Upper lobe of right lung (tissue), 1 donor: ENCODE measurements at regions not wholly inside any gene's neighbourhood (a gene's known extent, or its start where the extent isn't known, plus 50 kb on each side); places are given as distances from the start of the nearest gene placed in this dataset.
A peak's percentile ranks its signal among the peaks of the same experiment; 100 is the strongest.

Source experiments
- ATAC-seq: fragments of 200-7000 bp; cut with Tn5 transposase; one replicate; pipeline ENCODE4 v1.9.1; 2020; ENCODE audit warnings: mild to moderate bottlenecking, moderate library complexity
- DNase-seq: peaks from one replicate; pipeline ENCODE4 v3.0.0-alpha.2; 2020
- H3K27ac ChIP-seq: fragments of 200-600 bp; one replicate; pipeline ENCODE4 v1.8.0; 2022
- H3K27me3 ChIP-seq: fragments of 200-600 bp; one replicate; pipeline ENCODE4 v1.8.0; 2022; ENCODE audit warnings: mild to moderate bottlenecking
- H3K36me3 ChIP-seq: fragments of 200-600 bp; one replicate; pipeline ENCODE4 v1.8.0; 2022
- H3K4me1 ChIP-seq: fragments of 200-600 bp; one replicate; pipeline ENCODE4 v1.8.0; 2022
- H3K4me3 ChIP-seq: fragments of 200-600 bp; one replicate; pipeline ENCODE4 v1.8.0; 2022; ENCODE audit warnings: mild to moderate bottlenecking
- H3K9me3 ChIP-seq: fragments of 200-600 bp; one replicate; pipeline ENCODE4 v1.8.0; 2022
- intact Hi-C: fragments of 100-400 bp; cut with DNase I; formaldehyde crosslinking; loops from one replicate; pipeline ENCODE4 v1.11.0; 2022
- TF ChIP-seq, protein P1 (sequence below): fragments of 200-600 bp; IDR thresholded peaks from one replicate; pipeline ENCODE4 v1.8.0; 2022; ENCODE audit warnings: antibody characterized with exemption
- donor health status: DM: no; HTN: yes; CAD: no; lungs with severe emphysema.

- Histone ChIP-seq H3K27ac (no peak overlapping the region), H3K4me3 (no peak overlapping the region), H3K9me3 (no peaks in the 10 kb centered on the region), H3K36me3 (no peaks in the 10 kb centered on the region), H3K27me3 (no peaks in the 10 kb centered on the region), H3K4me1 (no peaks in the 10 kb centered on the region)
- TF ChIP-seq, protein P1, sequence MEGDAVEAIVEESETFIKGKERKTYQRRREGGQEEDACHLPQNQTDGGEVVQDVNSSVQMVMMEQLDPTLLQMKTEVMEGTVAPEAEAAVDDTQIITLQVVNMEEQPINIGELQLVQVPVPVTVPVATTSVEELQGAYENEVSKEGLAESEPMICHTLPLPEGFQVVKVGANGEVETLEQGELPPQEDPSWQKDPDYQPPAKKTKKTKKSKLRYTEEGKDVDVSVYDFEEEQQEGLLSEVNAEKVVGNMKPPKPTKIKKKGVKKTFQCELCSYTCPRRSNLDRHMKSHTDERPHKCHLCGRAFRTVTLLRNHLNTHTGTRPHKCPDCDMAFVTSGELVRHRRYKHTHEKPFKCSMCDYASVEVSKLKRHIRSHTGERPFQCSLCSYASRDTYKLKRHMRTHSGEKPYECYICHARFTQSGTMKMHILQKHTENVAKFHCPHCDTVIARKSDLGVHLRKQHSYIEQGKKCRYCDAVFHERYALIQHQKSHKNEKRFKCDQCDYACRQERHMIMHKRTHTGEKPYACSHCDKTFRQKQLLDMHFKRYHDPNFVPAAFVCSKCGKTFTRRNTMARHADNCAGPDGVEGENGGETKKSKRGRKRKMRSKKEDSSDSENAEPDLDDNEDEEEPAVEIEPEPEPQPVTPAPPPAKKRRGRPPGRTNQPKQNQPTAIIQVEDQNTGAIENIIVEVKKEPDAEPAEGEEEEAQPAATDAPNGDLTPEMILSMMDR: no peak
- ATAC-seq: no peak
- intact Hi-C loops: no loop called here
- DNase-seq: no peak
Measured at GRCh38 chr1:82507011-82507410, 706.3 kb downstream of the ADGRL2 start.

DNA sequence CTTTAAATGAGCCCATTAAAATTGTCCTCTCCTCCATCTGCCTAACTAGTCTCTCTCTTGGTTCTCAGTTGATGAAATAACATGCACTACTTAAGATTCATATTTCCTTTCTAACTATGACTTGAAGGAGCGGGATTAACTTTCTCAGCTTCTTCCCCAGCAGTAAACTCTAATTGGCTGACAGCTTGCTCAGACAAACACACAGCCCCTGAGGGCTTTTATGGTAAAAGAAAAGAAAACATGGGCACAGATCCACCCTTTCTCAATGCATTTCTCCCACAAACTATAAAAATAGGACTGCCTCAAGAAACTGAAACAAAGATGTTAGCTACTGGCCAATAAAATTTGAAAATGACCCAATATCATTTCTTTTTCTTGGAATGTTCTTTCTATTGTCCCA lies 703.1 kb downstream of the ADGRL2 start:
- no peak overlapping the region for H3K4me3 ChIP-seq

DNA sequence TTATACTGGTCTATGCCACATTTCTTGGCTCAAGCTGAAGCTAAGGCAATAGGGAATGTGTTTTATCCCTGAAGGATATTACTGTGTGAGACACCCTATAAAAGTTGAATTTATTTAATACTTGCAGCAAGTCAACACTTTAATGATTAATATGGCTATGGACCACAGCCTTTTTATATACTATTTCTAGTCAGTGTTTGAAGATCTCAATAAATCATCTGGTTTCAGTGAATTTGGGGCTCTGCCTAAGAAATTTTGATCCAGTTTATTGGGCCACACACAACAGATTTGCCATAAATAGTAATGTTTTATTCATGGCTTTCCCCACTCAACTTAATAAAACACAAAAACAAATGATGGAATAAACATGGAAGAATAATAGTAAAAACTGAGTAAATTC lies 698.3 kb downstream of the ADGRL2 start:
- Histone ChIP-seq H3K36me3 (no peaks in the 10 kb centered on the region), H3K9me3 (no peaks in the 10 kb centered on the region), H3K4me1 (no peaks in the 10 kb centered on the region), H3K4me3 (no peak overlapping the region), H3K27ac (no peak overlapping the region), H3K27me3 (no peaks in the 10 kb centered on the region)
- ATAC-seq: no peak
- DNase-seq: no peak
- TF ChIP-seq, protein P1: no peak
- intact Hi-C loops: no loop called here

More for the DNA sequence above, 703.1 kb downstream of the ADGRL2 start:
- H3K27ac ChIP-seq: no peak overlapping the region
- H3K9me3 ChIP-seq: no peaks in the 10 kb centered on the region
- no peak for DNase-seq
- intact Hi-C loops: no loop called here
- H3K27me3 ChIP-seq: no peaks in the 10 kb centered on the region
- no peak for ATAC-seq
- TF ChIP-seq, protein P1: no peak
- no peaks in the 10 kb centered on the region for H3K36me3 ChIP-seq
- no peaks in the 10 kb centered on the region for H3K4me1 ChIP-seq

- H3K4me1 ChIP-seq: peaks cover 11% of the 10 kb centered on the region
- no peaks in the 10 kb centered on the region for H3K9me3 ChIP-seq
- no peaks in the 10 kb centered on the region for H3K36me3 ChIP-seq
- ATAC-seq: no peak
- no peak for DNase-seq
- H3K27me3 ChIP-seq: no peaks in the 10 kb centered on the region
- no peak overlapping the region for H3K27ac ChIP-seq
- TF ChIP-seq, protein P1: no peak
- intact Hi-C loops: no loop called here
- H3K4me3 ChIP-seq: no peak overlapping the region
Measured at GRCh38 chr1:82494117-82494516, 693.4 kb downstream of the ADGRL2 start.

GRCh38 chr1:82492159-82492558 lies 691.4 kb downstream of the ADGRL2 start:
- Histone ChIP-seq H3K27ac (peak overlapping the region; percentile 55), H3K4me3 (no peak overlapping the region), H3K4me1 (peaks cover 13% of the 10 kb centered on the region), H3K9me3 (no peaks in the 10 kb centered on the region), H3K27me3 (no peaks in the 10 kb centered on the region), H3K36me3 (no peaks in the 10 kb centered on the region)
- DNase-seq: no peak
- intact Hi-C loops: no loop called here
- TF ChIP-seq, protein P1: no peak
- peak; percentile 80 for ATAC-seq

DNA sequence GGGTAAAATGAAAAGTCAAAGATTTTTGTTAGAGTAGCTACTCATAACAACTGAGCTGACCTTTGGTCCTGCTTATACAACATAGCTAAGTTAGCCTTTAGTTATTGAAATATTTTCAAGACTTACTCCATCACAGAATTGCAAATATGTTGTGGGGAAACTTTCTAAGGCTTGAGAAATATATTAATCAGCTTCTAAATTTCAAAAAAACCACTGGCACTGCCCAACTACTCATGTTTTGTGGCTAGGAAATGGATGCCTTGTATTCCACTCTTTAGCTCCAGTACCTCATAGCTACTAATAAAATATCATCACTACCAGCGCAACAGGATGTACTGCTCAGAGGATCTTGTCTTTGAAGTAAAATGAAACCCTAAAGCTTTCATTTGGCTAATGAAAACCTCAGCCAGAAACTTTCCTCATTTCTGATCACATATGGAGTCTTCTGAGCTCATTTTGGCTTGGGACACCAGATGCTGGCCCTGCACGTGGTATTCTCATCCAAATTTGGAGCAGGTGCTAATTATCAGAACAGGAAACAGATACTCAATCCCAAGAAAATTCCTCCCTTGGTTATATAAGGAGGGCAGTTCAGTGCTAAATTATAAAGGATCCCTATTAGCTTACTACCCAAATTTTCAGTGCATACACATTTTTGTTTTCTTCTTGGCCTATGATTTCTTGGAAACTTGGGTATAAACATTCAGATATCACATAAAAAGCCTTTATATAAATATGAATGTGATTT lies 690.7 kb downstream of the ADGRL2 start:
- intact Hi-C loops: no loop called here
- DNase-seq (no peak), ATAC-seq (peak; percentile 31)
- Histone ChIP-seq H3K9me3 (no peaks in the 10 kb centered on the region), H3K36me3 (no peaks in the 10 kb centered on the region), H3K4me3 (no peak overlapping the region), H3K4me1 (peaks cover 16% of the 10 kb centered on the region), H3K27ac (peak overlapping the region; percentile 55), H3K27me3 (no peaks in the 10 kb centered on the region)
- TF ChIP-seq, protein P1: no peak
